ENCODE measurements at regions not wholly inside any gene's neighbourhood (a gene's known extent, or its start where the extent isn't known, plus 50 kb on each side); places are given as distances from the start of the nearest gene placed in this dataset.

GRCh38 chr5:152329207-152329606, 75.9 kb downstream of the NMUR2 start:
- ATAC-seq: no peak
- BruUV-seq (replicated peaks): no TSS peak
- H3K36me3 ChIP-seq (ENCODE audit: control insufficient read depth in 1 of 2, insufficient read depth in 2 of 2, low read length in 2 of 2): no peaks in the 10 kb centered on the region
- H3K27ac ChIP-seq (ENCODE audit: low read depth, low read length): no peak overlapping the region
- no peak overlapping the region for H3K4me3 ChIP-seq (replicated peaks in 1 of 2; ENCODE audit: low read depth in 1 of 2, low read length in 2 of 2)
- no peaks in the 10 kb centered on the region for H3K27me3 ChIP-seq (ENCODE audit: insufficient read depth, low read length)
- ChIA-PET CTCF (no interaction called here), RAD21 (ENCODE audit: low non-redundant PET in 1 of 2, low total read pairs in 2 of 2, uncharacterized antibody in 2 of 2, unreplicated experiment in 2 of 2) (no interaction called here), POLR2A (no interaction called here)
- DNase-seq (ENCODE audit: low read depth, low spot score): no peak
- no peaks in the 10 kb centered on the region for H3K79me2 ChIP-seq (ENCODE audit: insufficient read depth, low read length)
- no peak overlapping the region for H3K9ac ChIP-seq (ENCODE audit: low read length)
- no peaks in the 10 kb centered on the region for H3K4me1 ChIP-seq (ENCODE audit: control insufficient read depth in 1 of 2, insufficient read depth in 2 of 2, low read length in 2 of 2)
- TF ChIP-seq MAX (IDR thresholded peaks at IDR 0.05) (no peak), REST (IDR thresholded peaks at IDR 0.05; ENCODE audit: low read depth) (no peak), ATF3 (IDR thresholded peaks at IDR 0.05) (no peak), CTCF (IDR thresholded peaks at IDR 0.05 in 2 of 3, conservative IDR thresholded peaks at IDR 0.05 in 1 of 3; ENCODE audit: borderline replicate concordance in 1 of 3, insufficient read depth in 1 of 3, low read depth in 2 of 3, low read length in 2 of 3) (no peak), EGR1 (IDR thresholded peaks at IDR 0.05; ENCODE audit: low read depth) (no peak), EZH2 (IDR thresholded peaks at IDR 0.05) (no peak), ZNF274 (IDR thresholded peaks at IDR 0.05; ENCODE audit: low read depth, low read length) (no peak), CBX3 (IDR thresholded peaks at IDR 0.05; ENCODE audit: low read depth) (no peak), SIN3A (IDR thresholded peaks at IDR 0.05; ENCODE audit: low read depth) (no peak)
- H3K9me3 ChIP-seq (ENCODE audit: control insufficient read depth in 1 of 2, insufficient read depth in 1 of 2, low read depth in 1 of 2, low read length in 2 of 2): no peaks in the 10 kb centered on the region
- no peak overlapping the region for H3K4me2 ChIP-seq (ENCODE audit: low read length)
- intact Hi-C loops (cut with micrococcal nuclease): no loop called here
- H4K20me1 ChIP-seq (ENCODE audit: insufficient read depth): no peaks in the 10 kb centered on the region
- no peaks in the 10 kb centered on the region for H3K9me2 ChIP-seq (ENCODE audit: insufficient read depth)
- no peak overlapping the region for H2AFZ ChIP-seq (ENCODE audit: low read depth, low read length, poor library complexity, severe bottlenecking)

All from HCT116 (cell line).